C4-2B (cell line): ENCODE measurements at regions not wholly inside any gene's neighbourhood (a gene's known extent, or its start where the extent isn't known, plus 50 kb on each side); places are given as distances from the start of the nearest gene placed in this dataset.

ENCODE experiments used
- CTCF ChIP-seq: fragments of 450-650 bp; conservative IDR thresholded peaks from 2 replicates; pipeline ENCODE4 v1.5.1; 2017; ENCODE audit warnings: mild to moderate bottlenecking
- ZFX ChIP-seq: fragments of 450-650 bp; IDR thresholded peaks from 2 replicates; pipeline ENCODE4 v1.6.1; 2017

DNA sequence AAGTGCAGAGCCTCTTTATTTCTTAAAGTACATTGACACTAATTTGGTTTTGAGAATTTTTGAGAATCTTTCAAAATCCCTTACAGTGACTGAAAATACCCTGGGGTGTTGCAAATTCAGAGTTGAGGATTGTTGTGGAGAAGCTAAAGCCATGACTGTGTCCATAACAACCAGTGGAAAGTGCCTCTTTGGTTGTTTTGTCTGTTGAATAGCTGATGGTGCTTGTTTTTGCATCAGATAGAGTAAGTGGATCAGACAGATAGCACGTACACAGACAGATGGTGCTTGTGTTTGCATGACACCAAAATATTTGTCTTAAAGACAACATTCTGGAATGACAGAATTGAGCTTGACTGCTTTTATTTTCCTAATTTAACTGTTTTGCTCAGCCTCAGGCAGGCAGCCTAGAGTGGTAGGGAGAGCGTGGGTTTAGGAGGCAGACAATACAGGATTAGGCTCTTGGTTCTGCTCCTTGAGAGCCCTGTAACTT is 265.0 kb downstream of the IL20RB start:
- TF ChIP-seq CTCF (no peak), ZFX (no peak)
